GM18502 (cell line): ENCODE measurements at regions not wholly inside any gene's neighbourhood (a gene's known extent, or its start where the extent isn't known, plus 50 kb on each side); places are given as distances from the start of the nearest gene placed in this dataset.
"Not testable (repeated sequence)": the region's sequence is repeated elsewhere in the genome, so short reads cannot be mapped to it uniquely, and the experiment has no call there.

Experiments used
- ATAC-seq: cut with Tn5 transposase; IDR thresholded peaks from one replicate; pipeline ENCODE4 v1.9.1; 2021; ENCODE audit warnings: mild to moderate bottlenecking; ENCODE audit not compliant: unreplicated experiment, poor library complexity

DNA sequence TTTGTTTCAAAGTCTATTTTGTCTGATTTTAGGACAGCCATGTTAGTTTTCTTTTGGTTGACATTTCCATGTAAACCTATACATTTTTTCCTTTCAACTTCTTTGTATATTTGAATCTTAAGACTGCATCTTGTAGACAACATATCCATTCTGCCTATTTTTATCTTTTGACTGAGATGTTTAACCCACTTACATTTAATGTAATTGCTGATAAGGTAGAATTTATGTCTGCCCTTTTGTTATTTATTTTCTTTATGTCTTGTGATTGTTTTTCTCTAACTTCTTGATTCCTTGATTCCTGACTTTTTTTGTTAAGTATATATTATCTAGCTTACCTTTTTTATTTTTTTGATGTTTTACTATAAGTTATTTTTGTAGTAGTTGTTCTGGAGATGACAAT is 542.5 kb downstream of the SUCLG1 start:
- no peak for ATAC-seq

DNA sequence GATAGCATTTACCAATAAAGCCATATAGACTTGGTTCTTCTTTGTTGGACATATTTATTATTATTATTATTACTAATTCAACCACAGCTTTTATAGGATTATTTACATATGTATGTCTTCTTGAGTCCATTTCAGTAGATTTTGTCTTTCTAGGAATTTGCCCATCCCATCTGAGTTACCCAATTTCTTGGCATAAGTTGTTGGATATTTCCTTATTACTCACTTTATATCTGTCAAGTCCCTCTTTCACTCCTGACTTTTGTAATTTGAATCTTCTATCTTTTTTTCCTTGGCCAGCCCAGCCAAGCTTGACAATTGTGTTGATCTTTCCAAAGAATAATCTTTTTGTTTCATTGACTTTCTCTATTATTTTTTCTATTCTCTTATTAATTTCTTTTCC is 543.7 kb downstream of the SUCLG1 start:
- no peak for ATAC-seq

DNA sequence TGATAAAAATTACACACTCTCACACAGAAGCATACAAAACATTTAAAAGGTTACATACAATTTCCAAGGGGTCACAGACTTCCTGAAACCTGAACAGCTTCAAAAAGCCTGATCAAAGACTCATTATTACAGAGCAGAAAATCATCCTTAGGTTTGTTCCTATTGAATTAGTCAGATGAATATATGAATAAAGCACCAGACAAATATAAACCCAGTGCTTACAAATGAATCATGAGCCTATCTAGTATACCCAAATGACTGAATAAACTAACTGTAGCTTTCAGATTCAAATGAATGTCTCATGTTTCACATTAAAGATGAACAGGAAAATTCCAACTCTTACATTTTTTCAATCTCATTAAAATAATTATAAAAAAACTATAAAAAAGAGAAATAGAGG is 550.3 kb downstream of the SUCLG1 start:
- ATAC-seq, result no peak

DNA sequence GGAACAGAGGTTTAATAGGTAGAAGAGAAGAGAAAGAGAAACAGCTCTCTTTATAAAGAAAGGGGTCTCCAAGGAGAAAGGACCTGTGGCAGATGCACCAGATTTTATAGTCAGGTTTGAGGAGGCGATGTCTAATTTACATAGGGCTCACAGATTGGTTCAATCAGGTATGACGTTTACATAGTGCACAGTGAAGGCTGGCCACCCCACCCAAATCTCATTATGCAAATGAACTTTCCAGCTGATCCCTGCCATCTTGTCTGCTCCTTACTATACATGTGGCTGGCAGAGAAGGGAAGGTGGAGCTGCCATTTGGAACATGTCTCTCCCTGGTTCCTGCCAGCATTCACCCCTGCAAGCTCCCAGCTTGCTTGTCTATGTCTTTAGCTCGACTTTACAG is 557.8 kb downstream of the SUCLG1 start:
- no peak for ATAC-seq

DNA sequence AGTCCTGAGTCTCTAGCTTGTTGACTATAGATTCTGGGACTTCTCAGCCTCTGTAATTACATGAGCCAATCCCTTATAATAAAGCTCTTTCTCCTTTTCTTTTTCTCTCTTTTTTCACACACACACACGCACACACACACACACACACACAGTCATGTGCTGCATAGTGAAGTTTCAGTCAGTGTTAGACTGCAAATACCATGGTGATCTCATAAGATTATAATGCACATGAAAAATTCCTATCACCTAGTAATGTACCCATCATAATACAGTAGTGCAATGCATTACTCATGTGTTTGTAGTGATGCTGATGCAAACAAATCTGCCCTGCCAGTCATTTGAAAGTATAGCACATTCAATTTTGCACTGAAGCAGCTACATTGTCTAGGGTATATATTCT is 558.2 kb downstream of the SUCLG1 start:
- ATAC-seq, result no peak

DNA sequence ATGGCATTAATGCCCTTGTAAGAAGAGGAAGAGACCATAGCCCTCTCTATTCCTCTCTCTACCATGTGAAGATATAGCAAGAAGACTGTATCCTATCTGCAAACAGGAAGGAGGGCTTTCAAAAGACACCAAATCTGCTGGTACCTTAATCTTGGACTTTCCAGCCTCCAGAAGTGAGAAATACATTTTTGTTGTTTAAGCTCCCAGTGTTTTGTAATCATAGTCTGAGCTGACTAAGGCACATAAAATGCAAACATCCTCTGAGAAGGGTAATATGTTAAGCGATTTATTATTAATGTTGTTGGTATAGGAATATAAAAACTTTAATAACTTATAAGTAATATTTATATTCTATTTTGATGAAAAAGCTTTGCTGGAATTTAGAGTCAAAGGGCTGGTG is 559.8 kb downstream of the SUCLG1 start:
- no peak for ATAC-seq

DNA sequence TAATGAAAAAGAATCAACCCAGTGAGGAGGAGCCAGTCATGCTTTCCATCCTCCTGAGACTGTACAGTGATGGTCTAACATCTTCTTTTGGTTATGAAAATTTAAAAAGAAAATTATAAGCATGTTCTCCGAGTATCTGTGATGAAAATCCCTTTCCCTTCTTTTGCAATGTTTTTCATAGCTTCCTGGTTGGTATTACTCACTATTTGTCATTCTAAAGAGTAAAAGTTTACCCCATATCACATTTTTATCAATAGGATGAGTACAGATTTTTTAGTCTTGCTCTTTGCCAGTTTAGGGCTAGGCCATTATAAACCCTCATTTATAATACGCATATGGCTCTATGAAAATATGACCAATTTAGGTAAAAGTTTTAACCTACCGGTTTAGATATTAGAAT is 564.1 kb downstream of the SUCLG1 start:
- ATAC-seq, result no peak

DNA sequence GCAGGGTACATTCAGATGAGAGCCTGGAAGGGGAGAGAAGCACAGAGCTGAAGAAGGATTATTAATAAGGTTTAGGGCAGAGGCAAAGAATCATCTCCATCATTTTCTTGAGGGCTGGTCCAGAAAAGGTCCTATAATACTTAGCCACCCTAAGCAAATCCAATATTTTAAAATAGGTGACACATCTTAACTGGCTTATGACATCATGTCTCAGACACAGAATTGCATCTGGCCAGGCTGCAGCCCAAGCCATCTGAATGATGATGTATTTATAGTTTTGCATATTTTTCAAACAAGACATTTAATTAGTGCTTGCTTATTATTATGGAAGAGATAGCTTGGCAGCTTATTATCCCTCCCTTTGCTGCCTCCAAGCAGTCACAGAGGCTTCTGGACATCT is 571.3 kb downstream of the SUCLG1 start:
- no peak for ATAC-seq

DNA sequence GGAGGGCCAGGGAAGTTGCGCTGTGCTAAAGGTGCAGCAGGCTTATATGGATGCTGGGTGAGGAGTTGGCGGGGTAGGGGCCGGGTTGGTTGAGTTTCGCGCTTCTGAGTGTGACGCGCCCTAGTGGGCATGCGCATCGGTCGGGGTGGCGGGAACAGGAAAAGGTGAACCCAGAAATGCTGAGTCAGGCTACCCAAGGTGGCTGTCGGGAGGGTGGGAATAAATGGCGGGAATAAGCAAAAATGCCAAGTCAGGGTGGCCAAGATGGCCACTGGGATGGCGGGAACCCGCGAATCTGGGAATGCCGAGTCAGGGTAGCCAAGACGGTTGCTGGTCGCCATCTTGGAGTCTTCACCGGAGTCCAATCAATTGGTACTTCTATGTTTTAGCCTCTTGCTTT is 580.0 kb downstream of the SUCLG1 start:
- no peak for ATAC-seq

DNA sequence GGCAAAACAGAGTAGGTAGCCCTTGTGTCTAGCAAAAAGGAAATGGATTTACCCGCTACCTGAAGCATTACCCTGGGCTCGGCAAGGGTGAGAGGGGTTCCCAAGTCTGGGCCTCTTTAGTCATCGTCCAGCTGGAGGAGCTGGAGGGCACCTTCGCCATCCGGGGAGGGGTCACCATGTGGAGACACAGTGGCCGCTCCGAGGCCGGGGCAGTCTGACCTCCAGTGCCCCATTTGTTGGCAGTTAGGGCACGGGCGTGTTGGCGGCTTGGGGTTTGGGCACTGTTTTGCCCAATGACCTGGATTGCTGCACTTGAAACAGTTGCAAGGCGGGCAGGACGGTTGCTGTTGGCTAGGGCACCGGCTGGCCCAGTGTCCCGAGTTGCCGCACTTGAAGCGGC is 581.8 kb downstream of the SUCLG1 start:
- not testable (repeated sequence) for ATAC-seq

DNA sequence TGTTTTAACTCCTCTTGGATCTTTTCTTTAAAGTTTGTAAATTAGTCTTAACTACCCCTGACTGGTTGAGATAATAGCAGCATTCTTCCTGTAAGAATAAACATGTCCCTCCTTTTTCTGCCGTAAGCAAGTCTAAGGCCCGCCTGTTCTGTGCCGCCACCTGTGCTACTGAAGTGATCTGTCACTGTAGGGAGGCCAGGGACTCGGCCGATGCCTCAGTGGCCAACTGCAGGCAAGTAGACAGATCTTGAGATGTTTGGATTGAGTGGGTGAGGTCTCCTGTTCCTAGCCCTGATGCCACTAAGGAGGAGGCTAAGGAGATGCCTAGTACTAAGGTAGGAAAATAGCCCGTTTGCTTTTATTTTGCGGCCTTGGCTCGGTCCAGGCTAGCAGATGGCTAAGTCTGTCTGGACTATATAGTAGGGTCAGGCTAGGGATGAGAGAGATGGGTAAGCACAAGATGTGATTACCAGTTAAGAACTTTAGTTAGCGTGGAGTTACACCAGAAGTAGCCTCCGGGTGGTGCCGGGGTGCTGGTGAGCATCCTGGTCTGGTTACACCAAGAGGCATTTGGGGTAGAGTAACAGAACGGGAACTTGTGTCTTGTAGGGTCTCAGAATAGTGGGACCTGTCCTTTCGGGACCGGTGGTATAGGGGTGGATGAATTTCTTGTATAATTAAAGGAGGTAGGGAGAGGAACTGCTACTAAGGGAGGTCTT is 584.2 kb downstream of the SUCLG1 start:
- no peak for ATAC-seq

DNA sequence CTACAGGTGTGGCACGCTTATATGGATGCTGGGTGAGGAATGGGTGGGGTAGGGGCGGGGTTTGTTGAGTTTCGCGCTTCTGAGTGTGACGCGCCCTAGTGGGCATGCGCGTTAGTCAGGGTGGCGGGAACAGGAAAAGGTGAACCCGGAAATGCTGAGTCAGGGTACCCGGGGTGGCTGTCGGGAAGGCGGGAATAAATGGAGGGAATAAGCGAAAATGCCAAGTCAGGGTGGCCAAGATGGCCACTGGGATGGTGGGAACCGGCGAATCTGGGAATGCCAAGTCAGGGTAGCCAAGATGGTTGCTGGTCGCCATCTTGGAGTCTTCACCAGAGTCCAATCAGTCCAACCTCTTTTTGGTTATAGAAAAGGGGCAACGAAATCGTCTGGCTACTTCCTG is 585.0 kb downstream of the SUCLG1 start:
- ATAC-seq, result no peak

DNA sequence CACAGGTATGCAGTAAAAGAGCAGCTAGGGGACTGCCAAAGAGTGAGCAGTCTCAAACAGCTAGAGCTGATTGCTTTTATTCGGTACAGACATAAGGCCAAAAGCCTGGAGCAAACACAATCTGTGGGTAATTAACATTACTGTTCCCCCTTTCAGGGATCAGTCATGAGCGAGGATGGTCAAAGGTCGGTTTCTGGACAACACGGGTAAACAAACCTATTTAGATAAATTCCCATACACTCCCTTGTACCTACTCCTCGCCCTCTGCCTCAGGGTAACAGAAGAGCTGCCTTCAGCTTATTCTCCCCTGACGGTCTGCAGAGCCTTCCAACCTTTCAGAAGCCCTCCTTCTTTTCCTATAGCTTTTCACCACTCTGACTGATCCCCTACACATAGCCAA is 586.0 kb downstream of the SUCLG1 start:
- no peak for ATAC-seq

DNA sequence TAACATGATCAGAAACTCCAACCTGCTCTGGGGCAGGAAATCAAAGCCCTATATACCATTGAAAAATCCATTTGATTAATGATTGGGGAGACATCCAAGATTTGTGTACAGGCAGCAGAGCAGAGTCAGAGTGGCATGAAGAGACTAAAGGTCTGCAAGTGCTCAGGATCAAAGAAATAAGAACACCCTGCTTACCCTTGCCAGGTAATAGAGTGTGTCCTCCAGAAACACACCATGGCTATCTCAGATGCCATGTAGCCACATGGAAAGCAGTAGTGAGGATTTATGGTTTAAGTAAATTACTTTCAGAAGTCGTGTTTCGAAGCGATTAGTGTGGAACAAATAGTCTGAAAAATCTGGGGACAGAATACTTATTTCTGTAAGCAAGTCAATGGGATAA is 592.9 kb downstream of the SUCLG1 start:
- ATAC-seq, result no peak

DNA sequence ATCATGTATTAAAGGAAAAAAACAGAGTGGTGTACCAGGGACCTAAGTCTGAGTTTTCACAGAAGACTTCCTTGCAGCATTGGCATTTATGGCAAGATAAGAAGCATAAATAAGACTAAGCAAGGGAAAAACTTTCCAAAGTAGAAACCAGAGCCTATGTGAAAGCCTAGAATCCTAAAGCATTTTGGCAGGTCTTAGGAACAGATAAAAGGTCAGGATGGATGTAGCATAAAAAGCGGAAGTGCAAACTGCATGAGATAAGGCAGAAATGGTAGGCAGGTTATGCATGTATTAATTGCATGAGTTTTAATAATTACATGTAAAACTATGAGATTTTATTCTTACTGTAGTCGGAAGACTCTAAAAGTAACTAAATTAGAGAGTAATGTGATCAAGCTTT is 596.5 kb downstream of the SUCLG1 start:
- ATAC-seq, result no peak

DNA sequence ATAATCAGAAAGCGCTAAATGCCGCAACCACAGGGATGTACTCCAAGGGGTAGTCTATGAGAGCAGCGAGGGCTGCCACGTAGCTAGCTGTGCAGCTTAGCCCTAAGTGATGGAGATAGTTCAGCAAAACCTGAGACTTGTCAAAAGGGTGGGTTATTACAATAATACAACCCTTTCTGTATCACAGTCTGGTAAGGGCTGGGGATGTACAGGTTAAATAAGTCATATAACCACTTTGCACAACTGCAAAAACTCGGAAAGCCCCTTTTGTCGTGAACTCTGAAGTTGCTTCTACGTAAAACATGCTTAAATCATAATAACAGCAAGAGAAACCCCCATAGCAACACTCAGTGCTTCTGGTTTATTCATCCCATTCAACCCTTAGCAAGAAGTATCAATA is 598.8 kb downstream of the SUCLG1 start:
- ATAC-seq, result no peak

DNA sequence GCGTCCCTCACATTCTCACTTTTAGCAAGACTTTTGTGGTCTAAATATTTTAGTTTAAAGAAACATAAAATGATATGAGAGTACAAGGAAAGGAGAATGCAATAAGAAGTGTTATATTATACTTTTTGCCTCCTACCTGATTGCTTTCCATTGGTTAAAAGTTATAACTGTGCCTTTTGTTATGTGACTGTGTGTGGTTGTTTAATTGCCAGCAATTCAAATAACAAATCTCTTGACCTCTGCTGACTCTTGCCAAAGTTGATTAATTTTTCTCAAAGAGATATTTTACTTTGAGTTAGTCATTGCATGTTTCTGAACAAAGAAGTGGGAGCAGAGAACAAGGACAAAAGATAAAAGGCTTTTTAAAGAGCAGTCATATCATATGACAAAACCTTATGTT is 599.5 kb downstream of the SUCLG1 start:
- ATAC-seq, result no peak

DNA sequence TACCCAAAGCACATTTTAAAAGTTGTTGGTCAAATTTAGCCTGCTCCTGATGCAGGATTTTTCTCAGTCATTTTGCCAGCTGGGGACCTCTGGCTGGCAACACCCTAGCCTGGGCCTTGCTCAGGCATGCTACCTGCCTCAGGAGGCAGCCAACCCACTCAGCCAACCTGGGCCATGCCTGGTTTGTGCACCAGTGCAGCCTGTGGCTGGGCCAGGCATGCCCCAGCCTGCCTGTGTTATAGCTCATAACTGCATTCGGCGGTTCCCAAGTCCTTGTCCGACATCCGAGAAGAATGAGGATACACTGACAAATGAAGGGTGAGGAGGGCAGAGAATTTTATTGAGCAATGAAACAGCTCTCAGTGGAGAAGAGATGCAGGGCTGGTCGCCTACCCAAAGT is 608.0 kb downstream of the SUCLG1 start:
- no peak for ATAC-seq

DNA sequence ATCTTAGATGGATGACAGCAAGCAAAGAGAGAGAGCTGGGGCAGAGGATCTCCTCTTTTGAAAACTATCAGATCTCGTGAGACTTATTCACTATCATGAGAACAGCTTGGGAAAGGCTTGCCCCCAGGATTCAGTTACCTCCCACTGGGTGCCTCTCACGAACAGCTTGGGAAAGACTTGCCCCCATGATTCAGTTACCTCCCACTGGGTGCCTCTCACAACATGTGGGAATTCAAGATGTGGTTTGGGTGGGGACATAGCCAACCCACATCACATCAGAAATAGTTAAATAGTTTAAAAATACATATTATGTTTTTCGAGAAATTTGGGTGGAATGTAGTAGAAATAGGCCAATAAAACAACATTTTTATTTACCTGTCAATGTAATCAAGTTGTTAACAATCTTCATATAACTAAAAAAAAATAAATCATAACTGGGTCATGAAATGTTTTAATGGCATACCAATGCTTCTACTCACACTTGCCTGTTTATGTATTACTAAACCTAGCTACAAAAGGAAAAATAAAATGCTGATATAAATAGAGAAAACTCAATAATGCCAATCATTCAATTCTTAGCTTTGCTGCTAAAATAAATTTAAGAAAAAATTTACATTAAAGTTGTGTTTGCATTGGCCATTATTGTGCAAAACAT is 608.9 kb downstream of the SUCLG1 start:
- no peak for ATAC-seq

DNA sequence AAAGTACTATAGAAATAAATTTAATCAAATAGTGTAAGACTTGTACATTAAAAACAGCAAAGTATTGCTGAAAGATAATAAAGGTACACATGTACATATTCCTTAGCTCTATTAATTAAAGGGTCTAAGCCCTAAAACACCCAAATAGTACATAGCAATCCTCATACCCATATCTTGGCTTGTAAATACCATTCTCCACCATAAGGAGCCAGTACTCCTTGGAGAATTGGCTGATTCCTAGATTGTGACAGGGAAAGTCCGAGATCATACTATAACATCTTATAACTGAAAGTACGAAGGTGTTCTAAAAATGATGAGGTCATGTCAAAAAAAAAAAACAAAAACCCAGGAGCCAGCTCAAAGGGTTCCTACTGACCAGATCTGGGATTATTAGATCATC is 614.6 kb downstream of the SUCLG1 start:
- no peak for ATAC-seq

DNA sequence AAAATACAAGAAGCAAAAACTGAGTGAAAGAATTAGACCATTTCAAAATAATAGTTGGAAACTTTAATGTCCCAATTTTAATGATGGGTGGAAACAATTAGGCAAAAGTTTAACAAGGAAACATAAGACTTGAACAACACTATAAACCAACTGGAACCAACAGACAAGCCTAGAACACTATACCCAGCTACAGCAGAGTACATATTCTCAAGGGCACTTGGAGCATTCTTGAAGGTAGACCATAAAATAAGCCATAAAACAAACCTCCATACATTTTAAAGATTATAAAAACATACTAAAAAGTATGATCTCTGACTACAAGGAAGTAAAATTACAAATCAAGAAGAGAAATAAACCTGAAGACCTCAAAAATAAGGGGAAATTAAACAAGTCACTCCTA is 616.7 kb downstream of the SUCLG1 start:
- ATAC-seq, result no peak

DNA sequence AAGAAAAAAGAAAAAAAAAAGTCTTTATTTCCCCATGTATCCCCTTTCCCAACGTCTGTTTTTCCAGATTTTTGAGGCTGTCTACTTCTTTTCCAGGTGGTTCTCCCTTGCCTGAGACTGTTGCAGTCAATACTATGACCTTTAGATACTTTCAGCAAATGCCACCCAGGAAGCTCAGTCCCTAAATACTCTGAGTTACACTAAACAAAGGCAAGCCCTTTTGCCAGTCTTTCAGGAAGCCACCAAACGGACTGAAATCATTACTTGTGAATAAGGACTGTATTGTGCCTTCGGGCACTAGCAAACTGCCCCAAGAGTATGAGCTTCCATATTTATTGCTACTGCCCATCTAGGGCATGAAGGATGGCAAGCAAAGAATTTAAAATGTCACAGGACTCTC is 621.3 kb downstream of the SUCLG1 start:
- ATAC-seq, result no peak
